Keratinocyte (primary cell): ENCODE measurements at regions not wholly inside any gene's neighbourhood (a gene's known extent, or its start where the extent isn't known, plus 50 kb on each side); places are given as distances from the start of the nearest gene placed in this dataset.

ENCODE experiments used
- DNase-seq: peaks from one replicate; pipeline ENCODE4 v3.0.0-alpha.2; 2011; ENCODE audit warnings: low read depth, missing footprints, low spot score
- FAIRE-seq: peaks from 2 replicates; lab custom pipeline; 2011; peaks lifted over from hg19 to GRCh38; lab: Jason Lieb, UNC
- H2AFZ ChIP-seq: 2 replicates; pipeline ENCODE4 v1.6.0; 2012; ENCODE audit warnings: low read length, control low read depth, inconsistent platforms; ENCODE audit not compliant: control insufficient read depth
- H3K27ac ChIP-seq: 2 replicates; pipeline ENCODE4 v1.5.1; 2011; ENCODE audit warnings: low read length; ENCODE audit not compliant: control insufficient read depth, insufficient read depth
- H3K27me3 ChIP-seq: 3 replicates; pipeline ENCODE4 v1.6.0; 2011; ENCODE audit warnings: low read length; ENCODE audit not compliant: control insufficient read depth, insufficient read depth; ENCODE audit errors: extremely low read depth
- H3K36me3 ChIP-seq, 2 experiments: 2 replicates in 1 of 2; 3 replicates in 1 of 2; pipeline ENCODE4 v1.5.1; 2011; ENCODE audit warnings: low read length in 2 of 2, mild to moderate bottlenecking in 1 of 2; ENCODE audit not compliant: control insufficient read depth in 2 of 2, insufficient read depth in 2 of 2; ENCODE audit errors: extremely low read depth in 1 of 2
- H3K4me1 ChIP-seq: 3 replicates; pipeline ENCODE4 v1.5.1; 2011; ENCODE audit warnings: low read length; ENCODE audit not compliant: control insufficient read depth, insufficient read depth; ENCODE audit errors: extremely low read depth
- H3K4me2 ChIP-seq: 3 replicates; pipeline ENCODE4 v1.6.0; 2011; ENCODE audit warnings: low read depth, low read length; ENCODE audit not compliant: control insufficient read depth, insufficient read depth; ENCODE audit errors: extremely low read depth
- H3K4me3 ChIP-seq, 3 experiments: fragments of 200-600 bp in 1 of 3; sonication (generic) in 1 of 3; 2 replicates in 2 of 3; 3 replicates in 1 of 3; pipeline ENCODE4 v1.5.1; 2011 to 2016; ENCODE audit warnings: low read length in 3 of 3, mild to moderate bottlenecking in 3 of 3, control low read depth in 2 of 3, inconsistent platforms in 1 of 3, low read depth in 1 of 3, mixed read lengths in 1 of 3, mixed run types in 1 of 3, moderate library complexity in 1 of 3; ENCODE audit not compliant: control insufficient read depth in 2 of 3, insufficient read depth in 2 of 3; ENCODE audit errors: extremely low read depth in 1 of 3
- H3K79me2 ChIP-seq: 2 replicates; pipeline ENCODE4 v1.6.0; 2012; ENCODE audit warnings: low read length; ENCODE audit not compliant: control insufficient read depth, insufficient read depth
- H3K9ac ChIP-seq: 3 replicates; pipeline ENCODE4 v1.6.0; 2011; ENCODE audit warnings: low read length; ENCODE audit not compliant: control insufficient read depth, insufficient read depth; ENCODE audit errors: extremely low read depth
- H3K9me1 ChIP-seq: 3 replicates; pipeline ENCODE4 v1.6.0; 2011; ENCODE audit warnings: low read length; ENCODE audit not compliant: control insufficient read depth, insufficient read depth; ENCODE audit errors: extremely low read depth
- H3K9me3 ChIP-seq: 2 replicates; pipeline ENCODE4 v1.5.1; 2012; ENCODE audit warnings: low read depth, low read length; ENCODE audit not compliant: control insufficient read depth
- H4K20me1 ChIP-seq: 3 replicates; pipeline ENCODE4 v1.6.0; 2011; ENCODE audit warnings: low read length; ENCODE audit not compliant: control insufficient read depth, insufficient read depth; ENCODE audit errors: extremely low read depth
- CTCF ChIP-seq, 3 experiments: IDR thresholded peaks in 1 of 3; conservative IDR thresholded peaks in 1 of 3; optimal IDR thresholded peaks in 1 of 3; 2 replicates in 2 of 3; 3 replicates in 1 of 3; pipeline versions ENCODE3 to v1.5.1; 2011; ENCODE audit warnings: low read length in 3 of 3, mild to moderate bottlenecking in 3 of 3, moderate library complexity in 2 of 3, control low read depth in 1 of 3, inconsistent platforms in 1 of 3; ENCODE audit not compliant: insufficient read depth in 2 of 3; ENCODE audit errors: extremely low read depth in 1 of 3
- EZH2 ChIP-seq: IDR thresholded peaks from one replicate; pipeline ENCODE4 v1.6.1; 2012; ENCODE audit warnings: inconsistent platforms, mild to moderate bottlenecking, low read length, moderate library complexity
- dilution Hi-C: fragments of 300-500 bp; cut with MboI; formaldehyde crosslinking; loops from one replicate; pipeline ENCODE4 v1.7.0; 2020; ENCODE audit warnings: low sequenced_read_pairs; ENCODE audit not compliant: extremely low pct_ligation_motif_present

GRCh38 chr9:95710446-95710845, 165.0 kb upstream of the ERCC6L2 start:
- Histone ChIP-seq H3K9ac (no peak overlapping the region), H3K27me3 (peaks cover 6% of the 10 kb centered on the region), H3K27ac (no peak overlapping the region), H3K4me3 (no peak overlapping the region), H3K4me1 (no peaks in the 10 kb centered on the region), H3K4me2 (no peak overlapping the region), H3K79me2 (no peaks in the 10 kb centered on the region), H2AFZ (no peak overlapping the region), H3K9me1 (no peaks in the 10 kb centered on the region), H3K36me3 (no peaks in the 10 kb centered on the region), H3K9me3 (no peaks in the 10 kb centered on the region), H4K20me1 (no peaks in the 10 kb centered on the region)
- TF ChIP-seq EZH2 (no peak), CTCF (optimal IDR thresholded peaks at IDR 0.05 in 1 of 3, IDR thresholded peaks at IDR 0.05 in 1 of 3, conservative IDR thresholded peaks at IDR 0.05 in 1 of 3; ENCODE audit: extremely low read depth in 1 of 3, insufficient read depth in 2 of 3, low read length in 3 of 3) (no peak)
- dilution Hi-C loops: no loop called here
- DNase-seq: no peak
- FAIRE-seq: no peak

GRCh38 chr9:95696701-95697100, 178.8 kb upstream of the ERCC6L2 start:
- dilution Hi-C loops: no loop called here
- no peak for FAIRE-seq
- no peaks in the 10 kb centered on the region for H3K36me3 ChIP-seq
- H3K9ac ChIP-seq: no peak overlapping the region
- DNase-seq: no peak
- no peaks in the 10 kb centered on the region for H3K79me2 ChIP-seq
- no peaks in the 10 kb centered on the region for H3K9me3 ChIP-seq
- no peaks in the 10 kb centered on the region for H3K27me3 ChIP-seq
- no peaks in the 10 kb centered on the region for H3K4me1 ChIP-seq
- H3K9me1 ChIP-seq: no peaks in the 10 kb centered on the region
- TF ChIP-seq EZH2: no peak
- TF ChIP-seq CTCF (optimal IDR thresholded peaks at IDR 0.05 in 1 of 3, IDR thresholded peaks at IDR 0.05 in 1 of 3, conservative IDR thresholded peaks at IDR 0.05 in 1 of 3; ENCODE audit: extremely low read depth in 1 of 3, insufficient read depth in 2 of 3, low read length in 3 of 3): no peak
- no peak overlapping the region for H3K4me2 ChIP-seq
- no peak overlapping the region for H3K4me3 ChIP-seq
- H3K27ac ChIP-seq: no peak overlapping the region
- H4K20me1 ChIP-seq: no peaks in the 10 kb centered on the region
- no peak overlapping the region for H2AFZ ChIP-seq
